HG03139 (cell line): ENCODE measurements at regions not wholly inside any gene's neighbourhood (a gene's known extent, or its start where the extent isn't known, plus 50 kb on each side); places are given as distances from the start of the nearest gene placed in this dataset.

ENCODE experiments used
- ATAC-seq: cut with Tn5 transposase; IDR thresholded peaks from one replicate; pipeline ENCODE4 v1.9.1; 2021; ENCODE audit not compliant: unreplicated experiment

DNA sequence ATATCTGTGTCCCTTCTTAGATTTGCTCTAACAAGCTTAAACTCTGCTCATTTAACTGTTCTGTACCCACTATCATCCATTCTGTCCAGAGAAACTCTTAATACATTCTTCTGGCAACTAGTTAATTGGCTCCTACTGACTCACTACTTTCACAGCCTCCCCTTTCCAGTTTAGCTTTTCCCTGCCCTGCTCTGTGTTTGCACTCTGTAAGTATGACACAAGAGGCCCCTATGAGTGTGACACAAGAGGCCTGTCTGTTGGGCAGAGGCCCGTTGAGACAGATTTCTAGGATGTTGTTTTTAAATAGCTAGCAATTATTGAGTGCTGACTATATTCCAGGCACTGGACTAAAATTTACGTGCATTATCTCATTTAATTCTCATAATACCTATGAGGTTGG, 246.0 kb upstream of the DAAM1 start:
- ATAC-seq: no peak

GRCh38 chr14:58944343-58944967, 244.0 kb upstream of the DAAM1 start:
- no peak for ATAC-seq

DNA sequence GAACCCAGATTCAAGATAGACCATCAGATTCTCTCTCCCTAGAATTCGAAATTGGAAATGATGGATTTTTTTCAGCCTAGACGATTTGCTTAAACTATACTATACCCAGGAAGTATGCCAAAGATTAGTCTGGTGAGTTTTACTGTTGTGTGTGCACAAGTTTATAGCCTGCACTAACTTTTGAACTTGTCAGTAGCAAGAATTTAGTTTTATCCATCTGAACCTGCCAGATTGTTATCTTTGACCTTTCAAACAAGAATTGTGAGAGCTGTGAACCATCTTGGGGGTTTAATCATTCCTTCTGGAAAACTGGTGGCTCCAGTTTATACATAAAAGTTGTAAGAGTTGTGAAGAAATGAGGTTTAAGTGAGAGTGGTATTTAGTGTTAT, 243.5 kb upstream of the DAAM1 start:
- ATAC-seq: no peak

DNA sequence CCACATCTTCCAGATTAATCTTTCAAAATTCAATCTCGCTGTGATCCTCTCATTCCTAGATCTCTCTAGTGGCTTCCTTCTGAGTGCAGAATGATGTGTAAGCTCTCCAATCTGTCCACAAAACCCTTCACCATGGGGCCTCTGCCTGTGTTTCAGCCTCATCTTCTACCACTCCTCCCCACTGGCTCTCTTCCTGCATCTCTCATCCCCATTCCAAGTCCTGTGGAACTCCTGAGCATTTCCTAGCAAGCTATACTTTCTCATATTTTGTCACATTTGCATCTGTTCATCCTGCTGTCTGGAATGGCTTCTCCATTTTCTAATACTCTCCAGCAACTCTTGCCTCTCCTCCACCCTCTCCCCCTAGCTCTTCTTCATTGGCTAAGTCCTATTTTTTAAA, 242.0 kb upstream of the DAAM1 start:
- no peak for ATAC-seq

DNA sequence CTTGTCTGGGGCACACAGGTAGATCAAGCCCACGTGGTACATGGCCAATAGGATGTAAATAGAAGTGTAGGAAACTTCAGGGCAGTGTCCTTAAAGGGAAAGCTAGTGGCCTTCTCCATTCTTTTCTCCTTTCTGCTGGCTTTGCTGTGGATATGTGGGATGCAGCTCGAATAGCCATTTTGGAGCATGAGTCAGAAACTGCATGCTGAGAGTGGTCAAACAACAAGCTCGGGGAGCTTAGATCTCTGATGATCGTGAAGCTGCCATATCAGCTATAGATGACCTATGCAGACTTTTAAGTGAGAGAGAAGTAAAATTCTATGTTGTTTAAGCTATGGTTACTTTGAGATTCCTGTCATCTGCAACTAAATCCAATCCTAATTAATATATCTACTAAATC, 241.3 kb upstream of the DAAM1 start:
- ATAC-seq: no peak

- ATAC-seq: no peak
Measured at GRCh38 chr14:58947814-58948445, 240.5 kb upstream of the DAAM1 start.

GRCh38 chr14:58950555-58950954, 237.9 kb upstream of the DAAM1 start:
- ATAC-seq: no peak

DNA sequence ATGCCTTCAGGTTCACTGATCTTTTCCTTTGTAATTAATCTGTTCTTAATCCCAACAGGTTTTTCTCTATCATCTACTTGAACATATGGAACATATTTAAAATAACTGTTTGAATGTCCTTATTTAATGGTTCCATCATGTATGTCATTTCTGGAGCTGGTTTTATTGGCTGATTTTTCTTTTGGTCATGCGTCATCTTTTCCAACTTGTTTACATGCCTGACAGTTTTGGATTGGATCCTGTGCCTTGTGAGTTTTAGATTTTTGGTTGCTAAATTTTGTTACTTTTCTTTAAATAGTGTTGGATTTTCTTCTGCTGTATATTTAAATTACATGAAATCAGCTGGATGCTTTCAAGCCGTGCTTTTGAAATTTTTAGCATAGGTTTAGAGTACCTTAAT, 237.3 kb upstream of the DAAM1 start:
- no peak for ATAC-seq

- no peak for ATAC-seq
Measured at GRCh38 chr14:58954052-58954451, 234.4 kb upstream of the DAAM1 start.

- ATAC-seq: no peak
Measured at GRCh38 chr14:58954901-58955861, 233.3 kb upstream of the DAAM1 start.

DNA sequence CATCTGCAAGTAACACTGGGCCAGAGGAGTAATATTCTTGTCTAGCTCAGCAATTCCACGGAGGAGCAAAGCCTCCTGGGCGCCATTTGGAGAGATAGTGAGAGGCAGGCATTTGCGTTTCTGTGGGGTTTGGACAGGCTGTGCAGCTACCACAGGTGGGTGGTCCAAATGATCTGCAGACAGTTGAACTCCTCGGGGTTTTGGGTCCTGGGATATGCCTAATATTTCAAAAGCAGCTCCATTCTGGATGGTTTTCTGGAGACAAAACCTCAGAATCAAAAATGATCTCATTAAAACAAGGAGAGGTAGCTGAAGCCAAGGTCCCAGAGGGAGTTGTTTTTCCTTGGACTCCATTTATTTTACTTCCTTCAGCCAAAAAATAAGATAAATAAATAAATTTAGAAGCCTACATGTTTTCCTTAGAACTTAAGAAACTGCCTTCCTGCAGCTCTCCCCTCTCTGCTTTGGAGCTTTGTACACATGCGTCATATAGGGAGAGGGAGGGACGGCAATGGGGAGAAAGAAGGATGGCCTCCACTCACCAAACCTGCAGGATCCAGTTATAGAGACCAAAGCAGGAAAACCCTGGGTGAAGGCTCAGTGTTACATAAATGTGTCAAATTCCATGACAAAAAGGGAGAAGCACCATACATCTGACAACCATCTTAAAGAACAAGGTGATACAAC, 227.3 kb upstream of the DAAM1 start:
- no peak for ATAC-seq

DNA sequence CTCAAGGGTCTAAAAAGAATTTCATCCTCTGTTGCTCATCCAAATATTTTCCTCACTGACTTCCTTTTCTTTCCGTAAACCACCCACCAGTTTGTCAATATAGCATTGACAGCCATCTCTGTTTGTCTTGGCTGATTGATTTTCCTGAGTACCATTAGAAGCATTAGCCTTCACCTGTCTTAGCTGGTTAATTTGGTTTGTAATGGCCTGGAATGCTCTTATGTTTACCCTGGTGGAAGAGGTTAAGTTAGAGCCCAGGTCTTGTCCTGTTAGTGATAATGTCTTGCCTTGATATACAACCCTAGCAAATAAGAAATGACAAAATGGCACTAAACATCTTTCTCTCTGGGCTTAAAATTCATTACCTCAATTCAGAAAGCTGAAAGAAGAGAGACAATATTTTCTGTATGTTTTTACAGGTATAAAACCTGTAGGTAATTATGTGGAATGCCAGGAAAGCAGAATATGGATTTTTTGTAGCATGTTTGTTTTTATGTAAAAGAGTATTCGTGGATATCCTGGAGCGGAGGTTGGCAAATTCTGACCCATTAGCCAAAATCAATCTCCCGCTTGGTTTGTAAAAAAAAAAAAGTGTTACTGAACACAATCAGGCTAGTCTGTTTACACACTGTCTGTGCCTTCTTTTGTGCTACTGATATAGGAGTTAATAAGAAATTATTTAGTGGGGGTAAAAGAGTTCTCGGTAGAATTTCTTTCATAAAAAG, 224.4 kb upstream of the DAAM1 start:
- ATAC-seq: no peak

GRCh38 chr14:58964598-58964928, 223.9 kb upstream of the DAAM1 start:
- ATAC-seq: no peak

DNA sequence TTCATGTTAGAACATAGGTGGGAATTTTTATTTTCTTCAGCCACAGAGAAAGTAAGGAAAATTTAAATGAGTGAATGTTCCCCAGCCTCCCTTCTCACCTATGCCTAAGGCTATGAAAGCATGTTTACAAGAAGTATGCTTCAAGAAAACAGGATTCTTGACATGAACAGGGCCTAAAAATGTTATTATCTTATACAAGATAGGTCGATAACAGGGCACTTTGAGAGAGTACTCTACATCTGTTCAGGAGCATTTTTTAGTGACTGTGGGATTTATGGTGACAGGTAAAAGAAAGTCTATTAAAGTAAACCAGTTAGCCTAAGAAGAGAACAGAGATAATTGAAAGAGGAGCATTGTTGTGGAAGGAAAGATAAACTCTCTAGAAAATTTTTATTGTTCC, 222.9 kb upstream of the DAAM1 start:
- ATAC-seq: no peak

- no peak for ATAC-seq
Measured at GRCh38 chr14:58966997-58967396, 221.5 kb upstream of the DAAM1 start.

GRCh38 chr14:58969951-58970751, 218.3 kb upstream of the DAAM1 start:
- no peak for ATAC-seq

- no peak for ATAC-seq
Measured at GRCh38 chr14:58972233-58973017, 216.0 kb upstream of the DAAM1 start.

DNA sequence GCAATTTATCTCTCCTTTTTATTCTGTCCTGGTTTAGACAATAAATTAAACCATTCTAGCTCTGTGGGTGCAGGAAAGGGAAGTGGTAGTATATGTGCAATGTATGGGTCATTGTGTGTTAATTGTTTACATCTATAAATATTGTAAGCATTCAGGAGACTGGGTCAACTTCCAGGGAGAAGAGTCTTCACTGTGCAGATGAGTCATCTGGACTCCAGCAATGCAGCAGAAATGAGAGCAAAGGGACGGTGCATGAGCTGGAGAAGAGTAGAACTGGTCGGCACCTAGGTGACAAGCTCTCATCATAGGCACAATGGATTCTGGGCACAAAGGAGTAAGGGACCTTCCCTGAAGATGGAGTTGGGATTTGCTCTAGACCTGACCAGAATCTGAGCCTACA, 211.1 kb upstream of the DAAM1 start:
- no peak for ATAC-seq

GRCh38 chr14:58978343-58978742, 210.1 kb upstream of the DAAM1 start:
- ATAC-seq: no peak
